ENCODE measurements at regions not wholly inside any gene's neighbourhood (a gene's known extent, or its start where the extent isn't known, plus 50 kb on each side); places are given as distances from the start of the nearest gene placed in this dataset.
"Not testable (repeated sequence)": the region's sequence is repeated elsewhere in the genome, so short reads cannot be mapped to it uniquely, and the experiment has no call there.

DNA sequence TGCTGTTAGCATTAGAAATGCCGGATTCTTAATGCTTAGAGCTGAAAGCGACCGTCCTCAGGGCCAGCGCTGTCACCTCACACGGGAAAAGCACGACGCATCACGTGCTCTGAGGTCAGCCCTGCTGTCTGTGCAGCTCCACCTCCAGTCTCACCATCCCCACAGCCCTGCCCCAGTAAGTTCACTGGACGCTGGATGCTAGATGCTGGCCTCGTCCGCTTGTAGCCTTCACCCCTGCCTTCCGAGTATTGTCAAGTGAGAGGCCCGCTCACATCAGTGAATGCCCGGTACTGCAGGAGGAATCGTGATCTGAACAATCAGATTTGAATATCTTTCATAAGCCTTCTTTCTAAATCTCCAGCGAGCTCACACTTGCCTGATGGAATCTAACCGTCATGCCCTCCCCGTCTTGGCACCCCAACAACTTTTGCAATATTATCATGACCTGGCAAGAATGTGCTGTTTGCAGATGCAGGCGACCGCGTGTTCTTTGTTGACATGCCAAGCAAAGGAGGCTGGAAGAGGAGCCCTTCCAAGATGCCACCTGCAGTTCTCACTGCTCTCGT lies 64.9 kb downstream of the DLL1 start:
- Histone ChIP-seq H3K36me3 (ENCODE audit: control insufficient read depth in 2 of 2, insufficient read depth in 2 of 2, low read length in 2 of 2) (no peaks in the 10 kb centered on the region), H3K27ac (ENCODE audit: low read length) (no peak overlapping the region), H3K27me3 (ENCODE audit: control insufficient read depth in 1 of 2, insufficient read depth in 2 of 2, low read length in 2 of 2) (no peaks in the 10 kb centered on the region), H3K4me3 (ENCODE audit: low read length in 2 of 2) (no peak overlapping the region), H3K4me1 (ENCODE audit: control insufficient read depth, insufficient read depth, low read length) (no peaks in the 10 kb centered on the region), H3K9ac (ENCODE audit: low read length in 2 of 2) (no peak overlapping the region), H3K9me3 (ENCODE audit: control insufficient read depth in 2 of 2, low read length in 2 of 2) (no peaks in the 10 kb centered on the region)

- Histone ChIP-seq H3K9me3 (ENCODE audit: control insufficient read depth in 2 of 2, low read length in 2 of 2) (no peaks in the 10 kb centered on the region), H3K36me3 (ENCODE audit: control insufficient read depth in 2 of 2, insufficient read depth in 2 of 2, low read length in 2 of 2) (no peaks in the 10 kb centered on the region), H3K4me1 (ENCODE audit: control insufficient read depth, insufficient read depth, low read length) (no peaks in the 10 kb centered on the region), H3K27me3 (ENCODE audit: control insufficient read depth in 1 of 2, insufficient read depth in 2 of 2, low read length in 2 of 2) (no peaks in the 10 kb centered on the region), H3K4me3 (ENCODE audit: low read length in 2 of 2) (no peak overlapping the region), H3K27ac (ENCODE audit: low read length) (no peak overlapping the region), H3K9ac (ENCODE audit: low read length in 2 of 2) (no peak overlapping the region)
Observed at GRCh38 chr6:170224694-170225660, 65.9 kb downstream of the DLL1 start.

DNA sequence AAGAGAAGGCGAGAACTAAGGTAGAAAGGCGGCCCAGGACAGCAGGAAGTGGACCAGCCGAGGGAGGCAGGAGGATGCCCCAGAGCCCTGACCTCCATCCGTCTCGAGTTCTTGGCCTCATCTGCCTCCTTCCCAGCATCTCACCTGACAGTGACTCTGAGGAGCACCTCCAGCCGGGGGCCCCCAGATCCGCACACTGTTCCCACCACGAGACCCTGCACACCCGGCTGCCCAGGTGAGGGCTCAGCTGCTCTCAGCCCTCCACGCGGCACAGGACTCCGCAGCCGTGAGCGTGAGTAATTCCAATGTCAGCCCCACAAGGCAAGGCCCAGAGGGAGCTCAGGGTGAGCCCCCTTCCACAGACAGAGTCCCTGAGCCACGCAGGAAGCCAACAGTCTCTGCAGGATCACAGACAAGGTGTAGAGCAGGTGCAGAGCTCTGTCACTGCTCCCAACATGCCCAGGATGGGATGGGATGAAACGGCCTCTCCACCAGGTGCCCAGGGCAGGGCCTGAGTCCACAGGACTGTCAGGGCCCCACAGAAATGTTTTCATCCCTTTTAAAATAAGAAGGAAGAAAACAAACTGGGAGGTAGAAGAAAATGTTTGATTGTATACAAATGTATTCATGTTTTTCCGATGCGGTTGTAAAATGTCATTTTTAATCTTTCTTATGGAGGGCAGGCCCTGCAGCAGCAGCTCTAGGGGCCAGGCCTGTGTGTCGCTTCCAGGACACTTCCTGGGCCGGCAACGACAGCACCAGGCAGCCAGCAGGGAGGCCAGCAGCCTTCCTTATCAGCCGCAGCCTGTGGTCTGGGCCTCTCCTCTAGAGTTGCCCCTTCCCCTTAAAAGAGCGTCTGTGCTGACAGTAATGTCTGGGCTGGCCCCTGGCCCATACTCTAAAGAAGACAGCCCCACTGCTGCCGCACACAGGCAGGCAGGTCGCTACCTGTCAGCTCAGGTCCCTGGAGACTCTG lies 66.9 kb downstream of the DLL1 start:
- Histone ChIP-seq H3K9ac (ENCODE audit: low read length in 2 of 2) (no peak overlapping the region), H3K27me3 (ENCODE audit: control insufficient read depth in 1 of 2, insufficient read depth in 2 of 2, low read length in 2 of 2) (no peaks in the 10 kb centered on the region), H3K4me1 (ENCODE audit: control insufficient read depth, insufficient read depth, low read length) (no peaks in the 10 kb centered on the region), H3K36me3 (ENCODE audit: control insufficient read depth in 2 of 2, insufficient read depth in 2 of 2, low read length in 2 of 2) (no peaks in the 10 kb centered on the region), H3K4me3 (ENCODE audit: low read length in 2 of 2) (no peak overlapping the region), H3K27ac (ENCODE audit: low read length) (no peak overlapping the region), H3K9me3 (ENCODE audit: control insufficient read depth in 2 of 2, low read length in 2 of 2) (no peaks in the 10 kb centered on the region)

- Histone ChIP-seq H3K4me1 (ENCODE audit: control insufficient read depth, insufficient read depth, low read length) (no peaks in the 10 kb centered on the region), H3K36me3 (ENCODE audit: control insufficient read depth in 2 of 2, insufficient read depth in 2 of 2, low read length in 2 of 2) (no peaks in the 10 kb centered on the region), H3K9ac (ENCODE audit: low read length in 2 of 2) (no peak overlapping the region), H3K9me3 (ENCODE audit: control insufficient read depth in 2 of 2, low read length in 2 of 2) (no peaks in the 10 kb centered on the region), H3K4me3 (ENCODE audit: low read length in 2 of 2) (no peak overlapping the region), H3K27me3 (ENCODE audit: control insufficient read depth in 1 of 2, insufficient read depth in 2 of 2, low read length in 2 of 2) (no peaks in the 10 kb centered on the region), H3K27ac (ENCODE audit: low read length) (no peak overlapping the region)
Observed at GRCh38 chr6:170222498-170223471, 68.1 kb downstream of the DLL1 start.

GRCh38 chr6:170221753-170222400 lies 69.0 kb downstream of the DLL1 start:
- Histone ChIP-seq H3K27ac (ENCODE audit: low read length) (no peak overlapping the region), H3K4me1 (ENCODE audit: control insufficient read depth, insufficient read depth, low read length) (no peaks in the 10 kb centered on the region), H3K9ac (ENCODE audit: low read length in 2 of 2) (no peak overlapping the region), H3K36me3 (ENCODE audit: control insufficient read depth in 2 of 2, insufficient read depth in 2 of 2, low read length in 2 of 2) (no peaks in the 10 kb centered on the region), H3K27me3 (ENCODE audit: control insufficient read depth in 1 of 2, insufficient read depth in 2 of 2, low read length in 2 of 2) (no peaks in the 10 kb centered on the region), H3K9me3 (ENCODE audit: control insufficient read depth in 2 of 2, low read length in 2 of 2) (no peaks in the 10 kb centered on the region), H3K4me3 (ENCODE audit: low read length in 2 of 2) (no peak overlapping the region)

GRCh38 chr6:170221052-170221752 lies 69.7 kb downstream of the DLL1 start:
- Histone ChIP-seq H3K27ac (ENCODE audit: low read length) (no peak overlapping the region), H3K4me1 (ENCODE audit: control insufficient read depth, insufficient read depth, low read length) (no peaks in the 10 kb centered on the region), H3K36me3 (ENCODE audit: control insufficient read depth in 2 of 2, insufficient read depth in 2 of 2, low read length in 2 of 2) (no peaks in the 10 kb centered on the region), H3K9me3 (ENCODE audit: control insufficient read depth in 2 of 2, low read length in 2 of 2) (no peaks in the 10 kb centered on the region), H3K27me3 (ENCODE audit: control insufficient read depth in 1 of 2, insufficient read depth in 2 of 2, low read length in 2 of 2) (no peaks in the 10 kb centered on the region), H3K9ac (ENCODE audit: low read length in 2 of 2) (no peak overlapping the region), H3K4me3 (ENCODE audit: low read length in 2 of 2) (no peak overlapping the region)

- H3K4me1 ChIP-seq (ENCODE audit: control insufficient read depth, insufficient read depth, low read length); H3K27ac ChIP-seq (ENCODE audit: low read length); H3K4me3 ChIP-seq (ENCODE audit: low read length in 2 of 2); H3K36me3 ChIP-seq (ENCODE audit: control insufficient read depth in 2 of 2, insufficient read depth in 2 of 2, low read length in 2 of 2); H3K9ac ChIP-seq (ENCODE audit: low read length in 2 of 2); H3K9me3 ChIP-seq (ENCODE audit: control insufficient read depth in 2 of 2, low read length in 2 of 2): not testable (repeated sequence)
- H3K27me3 ChIP-seq (ENCODE audit: control insufficient read depth in 1 of 2, insufficient read depth in 2 of 2, low read length in 2 of 2) = peaks cover 4 to 10% of the 10 kb centered on the region in 2 donors
Observed at GRCh38 chr6:170213637-170214018, 77.2 kb downstream of the DLL1 start.

GRCh38 chr6:170212956-170213636 lies 77.8 kb downstream of the DLL1 start:
- H3K9ac ChIP-seq (ENCODE audit: low read length in 2 of 2) = no peak overlapping the region
- H3K9me3 ChIP-seq (ENCODE audit: control insufficient read depth in 2 of 2, low read length in 2 of 2) = no peaks in the 10 kb centered on the region
- H3K4me3 ChIP-seq (ENCODE audit: low read length in 2 of 2) = no peak overlapping the region
- peaks cover 4 to 12% of the 10 kb centered on the region in 2 donors for H3K27me3 ChIP-seq (ENCODE audit: control insufficient read depth in 1 of 2, insufficient read depth in 2 of 2, low read length in 2 of 2)
- H3K4me1 ChIP-seq (ENCODE audit: control insufficient read depth, insufficient read depth, low read length) = no peaks in the 10 kb centered on the region
- H3K36me3 ChIP-seq (ENCODE audit: control insufficient read depth in 2 of 2, insufficient read depth in 2 of 2, low read length in 2 of 2) = no peaks in the 10 kb centered on the region
- no peak overlapping the region for H3K27ac ChIP-seq (ENCODE audit: low read length)
